Adrenal gland (tissue), 9 donors: ENCODE measurements at regions not wholly inside any gene's neighbourhood (a gene's known extent, or its start where the extent isn't known, plus 50 kb on each side); places are given as distances from the start of the nearest gene placed in this dataset.
A peak's percentile ranks its signal among the peaks of the same experiment; 100 is the strongest.

Experiments used
- DNase-seq, 7 donors: peaks; one replicate each; pipeline ENCODE4 v3.0.0-alpha.2; 2019 to 2020
- H3K27ac ChIP-seq, 5 donors: fragments of 200-600 bp; sonication (generic) in 4 of 5; 1 replicate in 3 of 5; 2 replicates in 2 of 5; pipeline versions ENCODE4 v1.5.1 to v1.8.0; 2016 to 2020; ENCODE audit warnings: mild to moderate bottlenecking in 1 of 5
- H3K27me3 ChIP-seq: fragments of 200-600 bp; 2 replicates; pipeline ENCODE4 v1.8.0; 2021
- H3K36me3 ChIP-seq, 2 donors: fragments of 200-600 bp; replicated peaks in 1 of 2; 1 replicate in 1 of 2; 2 replicates in 1 of 2; pipeline versions ENCODE4 v1.5.1 to v1.8.0; 2018 to 2022
- H3K4me1 ChIP-seq, 2 donors: fragments of 200-600 bp; replicated peaks in 1 of 2; 1 replicate in 1 of 2; 2 replicates in 1 of 2; pipeline versions ENCODE4 v1.5.1 to v1.8.0; 2018 to 2021
- H3K4me3 ChIP-seq, 4 donors: fragments of 200-600 bp; sonication (generic) in 3 of 4; one replicate each; pipeline ENCODE4 v1.5.1; 2016 to 2018
- H3K9me3 ChIP-seq, 3 donors: fragments of 200-600 bp; sonication (generic) in 1 of 3; replicated peaks in 1 of 3; 1 replicate in 2 of 3; 2 replicates in 1 of 3; pipeline versions ENCODE4 v1.5.1 to v1.8.0; 2016 to 2021
- POLR2A ChIP-seq, 2 donors: fragments of 450-650 bp; IDR thresholded peaks; one replicate each; pipeline ENCODE4 v1.6.1; 2017; ENCODE audit warnings: antibody characterized with exemption in 2 of 2, mild to moderate bottlenecking in 2 of 2, moderate library complexity in 1 of 2
- WGBS, 4 donors: extraction: QIAGEN DNeasy Blood & Tissue Kit in 2 of 4; methylation state at CpG; one replicate each; pipeline versions ENCODE4 v1.1.5 to v1.1.7; 2013 to 2017; 5-methylcytosine and 5-hydroxymethylcytosine counted together
- intact Hi-C, 2 donors: fragments of 100-400 bp; cut with DNase I; formaldehyde crosslinking; loops; one replicate each; pipeline versions ENCODE4 v1.14.1 to v1.15.0; 2022 to 2023
- TF ChIP-seq, protein P1 (sequence below), 6 experiments: fragments of 450-650 bp in 4 of 6; fragments of 200-600 bp in 2 of 6; sonication (generic) in 1 of 6; IDR thresholded peaks; 1 replicate in 5 of 6; 2 replicates in 1 of 6; pipeline versions ENCODE4 v1.5.1 to v1.8.0; 2016 to 2021; ENCODE audit warnings: antibody characterized with exemption in 6 of 6, mild to moderate bottlenecking in 2 of 6, moderate library complexity in 1 of 6
- donor health status: healthy with polysubstance abuse.
- donor health status: Bipolar disorder and iron deficiency.
- donor health status: DM: yes; HTN: yes; CAD: no.
- donor health status: DM: no; HTN: no; CAD: no.
- donor health status: DM: no; HTN: no; CAD: no.

GRCh38 chr11:37323843-37324242, 725.8 kb upstream of the RAG2 start:
- Histone ChIP-seq H3K9me3 (no peaks in the 10 kb centered on the region), H3K27me3 (no peaks in the 10 kb centered on the region), H3K36me3 (no peaks in the 10 kb centered on the region), H3K4me3 (no peak overlapping the region), H3K27ac (no peak overlapping the region), H3K4me1 (no peaks in the 10 kb centered on the region)
- peak in 1 of 7 donors; percentile 5 for DNase-seq
- intact Hi-C loops: no loop called here
- TF ChIP-seq, protein P1, sequence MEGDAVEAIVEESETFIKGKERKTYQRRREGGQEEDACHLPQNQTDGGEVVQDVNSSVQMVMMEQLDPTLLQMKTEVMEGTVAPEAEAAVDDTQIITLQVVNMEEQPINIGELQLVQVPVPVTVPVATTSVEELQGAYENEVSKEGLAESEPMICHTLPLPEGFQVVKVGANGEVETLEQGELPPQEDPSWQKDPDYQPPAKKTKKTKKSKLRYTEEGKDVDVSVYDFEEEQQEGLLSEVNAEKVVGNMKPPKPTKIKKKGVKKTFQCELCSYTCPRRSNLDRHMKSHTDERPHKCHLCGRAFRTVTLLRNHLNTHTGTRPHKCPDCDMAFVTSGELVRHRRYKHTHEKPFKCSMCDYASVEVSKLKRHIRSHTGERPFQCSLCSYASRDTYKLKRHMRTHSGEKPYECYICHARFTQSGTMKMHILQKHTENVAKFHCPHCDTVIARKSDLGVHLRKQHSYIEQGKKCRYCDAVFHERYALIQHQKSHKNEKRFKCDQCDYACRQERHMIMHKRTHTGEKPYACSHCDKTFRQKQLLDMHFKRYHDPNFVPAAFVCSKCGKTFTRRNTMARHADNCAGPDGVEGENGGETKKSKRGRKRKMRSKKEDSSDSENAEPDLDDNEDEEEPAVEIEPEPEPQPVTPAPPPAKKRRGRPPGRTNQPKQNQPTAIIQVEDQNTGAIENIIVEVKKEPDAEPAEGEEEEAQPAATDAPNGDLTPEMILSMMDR (IDR thresholded peaks at IDR 0.05): no peak
- TF ChIP-seq POLR2A (IDR thresholded peaks at IDR 0.05): no peak

- Histone ChIP-seq H3K36me3 (no peaks in the 10 kb centered on the region), H3K9me3 (peaks cover 0 to 4% (median 0%) of the 10 kb centered on the region in 3 donors), H3K4me1 (no peaks in the 10 kb centered on the region), H3K27me3 (no peaks in the 10 kb centered on the region), H3K4me3 (no peak overlapping the region), H3K27ac (no peak overlapping the region)
- intact Hi-C loops: no loop called here
- DNase-seq: no peak
- 78 to 82% (median 80%) methylated on average over 8 of the region's 8 CpGs for WGBS, 4 donors
- TF ChIP-seq, protein P1 (IDR thresholded peaks at IDR 0.05): no peak
- no peak for TF ChIP-seq POLR2A (IDR thresholded peaks at IDR 0.05)
Observed at GRCh38 chr11:37322333-37323194, 724.5 kb upstream of the RAG2 start.

DNA sequence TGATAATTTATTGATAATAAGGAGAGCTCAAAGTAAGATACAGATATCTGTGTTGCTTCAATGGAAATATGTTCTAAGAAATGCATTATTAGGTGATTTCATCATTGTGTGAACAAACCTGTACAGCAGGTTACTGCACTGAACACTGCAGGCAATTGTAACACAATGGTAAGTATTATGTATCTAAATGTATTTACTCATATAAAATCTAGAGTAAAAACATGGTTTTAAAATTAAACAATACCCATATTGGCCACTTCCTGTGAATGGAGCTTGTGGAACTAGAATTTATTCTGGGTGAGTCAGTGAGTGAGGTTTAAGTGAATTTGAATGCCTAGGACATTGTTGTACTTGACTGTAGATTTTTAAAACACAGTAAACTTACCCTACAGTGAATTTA, 722.9 kb upstream of the RAG2 start:
- intact Hi-C loops: no loop called here
- Histone ChIP-seq H3K36me3 (no peaks in the 10 kb centered on the region), H3K4me1 (no peaks in the 10 kb centered on the region), H3K27ac (no peak overlapping the region), H3K4me3 (no peak overlapping the region), H3K27me3 (no peaks in the 10 kb centered on the region), H3K9me3 (peaks cover 0 to 4% (median 0%) of the 10 kb centered on the region in 3 donors)
- no peak for DNase-seq
- TF ChIP-seq, protein P1 (IDR thresholded peaks at IDR 0.05): no peak
- no peak for TF ChIP-seq POLR2A (IDR thresholded peaks at IDR 0.05)

- no peak for DNase-seq
- 35 to 73% (median 66%) methylated on average over 1 of the region's 1 CpG for WGBS, 4 donors
- intact Hi-C loops: no loop called here
Observed at GRCh38 chr11:37317803-37318202, 719.8 kb upstream of the RAG2 start.

More at GRCh38 chr11:37317803-37318202, 719.8 kb upstream of the RAG2 start:
- no peaks in the 10 kb centered on the region for H3K27me3 ChIP-seq
- H3K9me3 ChIP-seq: peaks cover 0 to 4% (median 0%) of the 10 kb centered on the region in 3 donors
- TF ChIP-seq, protein P1 (IDR thresholded peaks at IDR 0.05): no peak
- no peak for TF ChIP-seq POLR2A (IDR thresholded peaks at IDR 0.05)
- no peak overlapping the region for H3K4me3 ChIP-seq
- no peaks in the 10 kb centered on the region for H3K4me1 ChIP-seq
- no peak overlapping the region for H3K27ac ChIP-seq
- H3K36me3 ChIP-seq: no peaks in the 10 kb centered on the region
